ENCODE measurements at regions not wholly inside any gene's neighbourhood (a gene's known extent, or its start where the extent isn't known, plus 50 kb on each side); places are given as distances from the start of the nearest gene placed in this dataset.

GRCh38 chr7:46819819-46820218 is 762.1 kb downstream of the TNS3 start:
- Mint-ChIP-seq H3K9me3 (peaks cover 22% of the 10 kb centered on the region), H3K27ac (no peak overlapping the region), H3K27me3 (ENCODE audit: low read depth) (no peaks in the 10 kb centered on the region), H3K4me1 (no peaks in the 10 kb centered on the region), H3K36me3 (ENCODE audit: low read depth) (no peaks in the 10 kb centered on the region), H3K4me3 (no peak overlapping the region)
- TF ChIP-seq CTCF (IDR thresholded peaks at IDR 0.05; ENCODE audit: unreplicated experiment in 3 of 3): no peak

GRCh38 chr7:46814516-46815250 is 767.2 kb downstream of the TNS3 start:
- peaks cover 18% of the 10 kb centered on the region for H3K4me1 Mint-ChIP-seq
- H3K27me3 Mint-ChIP-seq (ENCODE audit: low read depth): no peaks in the 10 kb centered on the region
- H3K36me3 Mint-ChIP-seq (ENCODE audit: low read depth): no peaks in the 10 kb centered on the region
- no peak for TF ChIP-seq CTCF (IDR thresholded peaks at IDR 0.05; ENCODE audit: unreplicated experiment in 3 of 3)
- H3K9me3 Mint-ChIP-seq: peaks cover 16% of the 10 kb centered on the region
- H3K4me3 Mint-ChIP-seq: no peak overlapping the region
- no peak overlapping the region for H3K27ac Mint-ChIP-seq

- H3K9me3 Mint-ChIP-seq: peaks cover 9% of the 10 kb centered on the region
- peak overlapping the region in 1 of 3 experiments; percentile 36 for H3K27ac Mint-ChIP-seq
- H3K4me3 Mint-ChIP-seq: no peak overlapping the region
- no peaks in the 10 kb centered on the region for H3K36me3 Mint-ChIP-seq (ENCODE audit: low read depth)
- H3K27me3 Mint-ChIP-seq (ENCODE audit: low read depth): no peaks in the 10 kb centered on the region
- TF ChIP-seq CTCF (IDR thresholded peaks at IDR 0.05; ENCODE audit: unreplicated experiment in 3 of 3): no peak
- H3K4me1 Mint-ChIP-seq: peaks cover 18% of the 10 kb centered on the region
Observed at GRCh38 chr7:46812101-46812675, 769.7 kb downstream of the TNS3 start.

- TF ChIP-seq CTCF (IDR thresholded peaks at IDR 0.05; ENCODE audit: unreplicated experiment in 3 of 3): no peak
- peak overlapping the region in 2 of 3 experiments; percentile 29 to 36 for H3K27ac Mint-ChIP-seq
- no peaks in the 10 kb centered on the region for H3K27me3 Mint-ChIP-seq (ENCODE audit: low read depth)
- H3K4me3 Mint-ChIP-seq: no peak overlapping the region
- no peaks in the 10 kb centered on the region for H3K36me3 Mint-ChIP-seq (ENCODE audit: low read depth)
- H3K9me3 Mint-ChIP-seq: peaks cover 5% of the 10 kb centered on the region
- peaks cover 18% of the 10 kb centered on the region for H3K4me1 Mint-ChIP-seq
Observed at GRCh38 chr7:46811529-46811928, 770.4 kb downstream of the TNS3 start.

- H3K36me3 Mint-ChIP-seq (ENCODE audit: low read depth): no peaks in the 10 kb centered on the region
- no peak overlapping the region for H3K27ac Mint-ChIP-seq
- H3K4me3 Mint-ChIP-seq: no peak overlapping the region
- peaks cover 18% of the 10 kb centered on the region for H3K4me1 Mint-ChIP-seq
- peaks cover 5% of the 10 kb centered on the region for H3K9me3 Mint-ChIP-seq
- no peaks in the 10 kb centered on the region for H3K27me3 Mint-ChIP-seq (ENCODE audit: low read depth)
- TF ChIP-seq CTCF (IDR thresholded peaks at IDR 0.05; ENCODE audit: unreplicated experiment in 3 of 3): no peak
Observed at GRCh38 chr7:46810986-46811385, 770.9 kb downstream of the TNS3 start.

- Mint-ChIP-seq H3K4me3 (no peak overlapping the region), H3K27me3 (ENCODE audit: low read depth) (no peaks in the 10 kb centered on the region), H3K4me1 (peaks cover 18% of the 10 kb centered on the region), H3K36me3 (ENCODE audit: low read depth) (no peaks in the 10 kb centered on the region), H3K27ac (no peak overlapping the region), H3K9me3 (peaks cover 4% of the 10 kb centered on the region)
- TF ChIP-seq CTCF (IDR thresholded peaks at IDR 0.05; ENCODE audit: unreplicated experiment in 3 of 3): no peak
Observed at GRCh38 chr7:46809886-46810285, 772.0 kb downstream of the TNS3 start.

Measured in nephron (organoid).